ENCODE measurements at regions not wholly inside any gene's neighbourhood (a gene's known extent, or its start where the extent isn't known, plus 50 kb on each side); places are given as distances from the start of the nearest gene placed in this dataset.

GRCh38 chr18:78655921-78656320 is 323.7 kb upstream of the SALL3 start:
- DNase-seq (ENCODE audit: low spot score): no peak

GRCh38 chr18:78656346-78656925 is 323.2 kb upstream of the SALL3 start:
- DNase-seq (ENCODE audit: low spot score): no peak

DNA sequence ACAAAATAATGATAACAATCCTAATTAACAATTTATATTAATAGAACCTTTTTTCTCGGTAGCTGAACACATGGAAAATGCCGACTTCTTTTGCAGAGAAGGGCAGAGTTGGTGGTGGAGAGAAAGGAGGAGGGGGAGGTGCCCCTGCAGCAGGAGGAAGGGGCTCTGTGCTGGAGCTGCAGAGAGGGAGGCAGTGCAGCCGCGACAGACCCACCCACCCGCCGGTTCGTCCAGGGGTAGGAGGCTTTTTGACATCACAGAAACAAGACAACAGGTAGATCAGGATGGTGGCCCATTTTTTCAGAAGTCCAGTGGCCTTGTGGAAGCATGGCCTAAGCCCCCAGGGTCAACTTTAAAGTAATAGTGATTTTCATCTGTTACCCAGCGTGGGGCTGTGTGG is 321.1 kb upstream of the SALL3 start:
- no peak for DNase-seq (ENCODE audit: low spot score)

DNA sequence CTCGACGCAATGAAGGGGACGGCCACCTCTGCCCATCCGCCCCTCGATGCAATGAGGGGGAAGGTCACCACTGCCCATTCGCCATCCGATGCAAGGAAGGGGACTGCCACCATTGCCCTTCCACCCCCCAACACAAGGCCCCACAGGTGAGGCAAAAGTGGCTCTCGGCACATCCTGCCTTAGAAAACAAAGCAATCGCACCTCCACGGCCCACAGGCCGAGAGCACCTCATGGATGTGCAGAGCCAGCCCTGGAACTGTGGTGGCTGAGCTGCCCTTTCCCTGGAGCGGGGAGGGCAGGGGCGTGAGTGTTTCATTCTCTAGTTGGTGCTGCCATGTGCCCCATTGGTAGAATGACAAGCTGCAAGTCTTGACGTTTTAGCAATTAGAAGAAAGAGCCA is 320.6 kb upstream of the SALL3 start:
- no peak for DNase-seq (ENCODE audit: low spot score)

GRCh38 chr18:78659748-78660147 is 319.9 kb upstream of the SALL3 start:
- no peak for DNase-seq (ENCODE audit: low spot score)

GRCh38 chr18:78660311-78660710 is 319.3 kb upstream of the SALL3 start:
- DNase-seq (ENCODE audit: low spot score): no peak

GRCh38 chr18:78661316-78661715 is 318.3 kb upstream of the SALL3 start:
- DNase-seq (ENCODE audit: low spot score): no peak

GRCh38 chr18:78662879-78663278 is 316.7 kb upstream of the SALL3 start:
- DNase-seq (ENCODE audit: low spot score): no peak

DNA sequence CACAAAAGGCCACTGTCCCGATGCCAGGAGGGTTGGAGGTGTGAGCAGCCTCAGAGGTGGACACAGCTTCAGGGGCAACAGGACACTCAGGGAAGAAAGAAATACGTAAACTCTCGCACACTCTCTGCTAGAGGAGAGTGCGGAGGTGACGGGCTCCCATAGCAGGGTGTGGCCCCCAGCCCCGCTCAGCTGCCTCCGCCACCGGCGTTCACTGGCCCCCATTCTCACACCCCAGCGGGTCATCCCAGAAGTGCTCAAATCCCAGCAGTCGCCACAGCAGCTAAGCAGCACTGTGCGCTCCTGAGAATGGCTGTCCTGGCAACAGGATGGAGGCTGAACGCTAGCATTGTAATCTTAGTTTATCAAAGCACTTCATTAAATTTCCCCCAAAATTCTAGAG is 315.6 kb upstream of the SALL3 start:
- no peak for DNase-seq (ENCODE audit: low spot score)

DNA sequence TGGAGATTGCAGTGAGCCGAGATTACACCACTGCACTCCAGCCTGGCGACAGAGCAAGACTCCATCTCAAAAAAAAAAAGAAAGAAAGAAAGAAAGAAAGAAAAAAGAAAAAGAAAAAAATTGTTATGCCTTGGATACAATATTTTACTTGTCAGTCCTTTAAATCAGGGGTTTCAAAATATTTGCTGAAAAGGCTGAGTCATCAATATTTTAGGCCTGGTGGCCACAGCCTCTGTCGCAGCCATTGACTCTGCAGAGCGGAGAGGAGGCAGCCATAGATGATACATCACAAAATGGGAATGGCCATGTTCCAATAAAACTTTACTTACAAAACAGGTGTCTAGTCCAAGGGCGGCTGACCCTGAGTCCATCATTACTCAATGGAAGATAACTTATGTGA is 314.8 kb upstream of the SALL3 start:
- DNase-seq (ENCODE audit: low spot score): no peak

- DNase-seq (ENCODE audit: low spot score): no peak
These were observed 314.0 kb upstream of the SALL3 start for GRCh38 chr18:78665644-78666043.

- no peak for DNase-seq (ENCODE audit: low spot score)
These were observed 312.8 kb upstream of the SALL3 start for GRCh38 chr18:78666666-78667335.

- DNase-seq (ENCODE audit: low spot score): no peak
These were observed 308.7 kb upstream of the SALL3 start for GRCh38 chr18:78670778-78671391.

DNA sequence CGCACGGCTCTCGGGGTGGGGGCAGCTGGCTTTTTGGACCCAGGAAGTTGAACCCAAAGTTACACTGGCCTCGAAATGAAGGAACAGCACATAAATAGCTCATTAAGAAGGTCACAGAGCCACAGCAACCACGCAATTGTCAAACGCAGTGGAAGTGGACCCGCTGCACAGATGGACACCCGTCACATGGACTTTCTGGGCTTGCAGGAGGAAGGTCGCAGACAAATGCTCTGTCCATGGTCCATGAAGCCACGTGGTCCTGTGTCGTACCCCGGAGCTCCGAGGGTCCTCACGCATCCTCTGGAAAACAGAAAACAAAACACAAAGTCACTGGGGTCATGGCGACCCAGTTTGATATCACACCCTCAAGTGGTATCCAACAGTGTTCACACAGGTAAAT is 308.1 kb upstream of the SALL3 start:
- DNase-seq (ENCODE audit: low spot score): no peak

GRCh38 chr18:78672862-78673446 is 306.7 kb upstream of the SALL3 start:
- DNase-seq (ENCODE audit: low spot score): no peak

DNA sequence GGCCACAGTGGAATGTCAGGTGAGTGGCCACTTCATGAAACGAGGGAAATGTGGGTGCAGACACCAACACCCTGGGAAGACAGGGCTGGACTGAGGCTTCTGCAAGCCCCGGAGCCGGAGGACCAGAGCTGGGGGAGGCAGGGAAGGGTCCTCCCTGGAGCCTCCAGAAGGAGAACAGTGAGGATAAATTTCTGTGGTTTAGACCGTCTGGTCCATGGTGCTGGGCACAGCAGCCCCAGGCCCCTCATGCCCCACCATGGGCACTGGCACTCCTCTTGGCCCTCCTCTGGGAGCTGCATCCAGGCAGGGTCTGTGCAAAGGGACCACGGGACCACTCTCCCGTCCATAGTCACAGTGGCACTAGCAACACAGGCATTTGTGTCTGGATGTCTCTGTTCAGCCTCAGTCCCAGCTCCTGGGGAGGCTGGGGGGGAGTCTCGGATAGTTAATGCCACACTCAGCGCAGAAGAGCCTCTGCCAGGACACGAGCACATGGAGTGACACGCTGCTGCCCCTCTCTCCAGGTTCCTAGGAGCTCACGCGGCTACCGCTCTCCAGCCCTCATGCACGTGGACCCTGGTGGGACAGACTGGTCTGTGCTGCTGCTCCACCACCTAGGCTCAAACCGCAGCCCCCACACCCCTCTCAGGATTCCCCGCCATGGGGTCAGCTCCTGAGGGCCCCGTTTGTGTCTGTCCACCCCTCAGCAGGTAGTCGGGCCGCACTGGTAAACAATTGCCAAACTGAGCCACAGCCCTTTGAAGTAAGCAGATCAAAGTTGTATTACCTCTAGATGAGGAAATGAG is 305.9 kb upstream of the SALL3 start:
- DNase-seq (ENCODE audit: low spot score): no peak

DNA sequence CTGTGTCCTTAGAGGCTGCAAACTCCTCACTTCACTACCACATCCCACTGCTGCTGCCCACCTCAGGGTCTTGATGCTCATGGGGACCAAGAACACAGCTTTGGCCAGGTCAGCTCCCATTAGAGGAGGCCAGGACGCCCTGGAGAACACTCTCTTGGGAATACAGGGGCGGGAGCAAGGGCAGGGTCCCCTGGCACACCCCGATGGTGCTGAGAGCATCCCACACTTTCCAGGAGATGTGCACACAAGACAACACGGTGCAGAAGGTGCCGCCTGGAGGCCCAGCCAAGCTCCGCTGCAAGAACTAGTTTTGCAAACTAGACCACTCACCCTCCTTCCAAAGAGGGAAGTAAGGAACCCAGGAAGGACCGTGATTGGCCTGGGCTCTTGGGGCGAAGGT is 304.4 kb upstream of the SALL3 start:
- DNase-seq (ENCODE audit: low spot score): no peak

DNA sequence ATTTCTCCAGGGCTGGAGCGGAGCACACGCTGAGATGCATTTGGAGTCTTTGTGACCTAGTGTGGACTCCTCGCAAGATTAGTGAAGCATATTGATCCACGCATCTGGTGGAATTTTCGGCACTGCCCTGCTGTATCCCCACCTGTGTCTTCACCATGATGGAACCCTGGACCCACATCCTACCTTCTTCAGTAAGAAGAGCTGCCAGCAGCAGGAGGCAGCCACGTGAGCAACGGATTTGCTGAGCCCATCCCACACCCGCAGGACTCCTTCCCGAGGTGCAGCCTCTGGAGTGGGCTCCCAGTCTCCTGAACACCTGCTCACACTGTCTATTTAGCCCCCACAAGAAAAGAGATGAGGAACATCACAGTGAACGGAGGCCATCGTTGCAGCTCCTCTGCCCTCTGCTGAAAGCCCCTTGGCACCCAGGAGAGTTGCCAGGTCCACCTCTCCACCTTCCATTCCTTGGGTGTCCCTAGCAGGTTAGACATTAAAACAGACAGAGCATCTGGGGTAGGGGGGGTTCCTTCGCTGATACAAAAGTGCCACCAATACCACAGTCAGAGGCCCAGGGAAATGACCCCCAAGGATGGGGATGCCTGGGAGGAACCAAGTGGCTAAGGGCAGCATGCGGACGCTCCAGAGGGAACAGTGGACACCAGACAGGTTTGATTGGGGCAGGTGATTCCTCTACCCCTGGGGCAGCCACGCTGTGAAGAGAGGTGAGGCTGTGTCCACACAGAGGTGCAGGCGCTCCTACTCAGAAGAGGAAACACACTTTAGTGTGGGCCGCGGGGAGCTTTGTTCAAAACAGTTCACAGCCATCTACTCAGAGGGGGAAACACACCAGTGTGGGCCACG is 302.8 kb upstream of the SALL3 start:
- DNase-seq (ENCODE audit: low spot score): no peak

DNA sequence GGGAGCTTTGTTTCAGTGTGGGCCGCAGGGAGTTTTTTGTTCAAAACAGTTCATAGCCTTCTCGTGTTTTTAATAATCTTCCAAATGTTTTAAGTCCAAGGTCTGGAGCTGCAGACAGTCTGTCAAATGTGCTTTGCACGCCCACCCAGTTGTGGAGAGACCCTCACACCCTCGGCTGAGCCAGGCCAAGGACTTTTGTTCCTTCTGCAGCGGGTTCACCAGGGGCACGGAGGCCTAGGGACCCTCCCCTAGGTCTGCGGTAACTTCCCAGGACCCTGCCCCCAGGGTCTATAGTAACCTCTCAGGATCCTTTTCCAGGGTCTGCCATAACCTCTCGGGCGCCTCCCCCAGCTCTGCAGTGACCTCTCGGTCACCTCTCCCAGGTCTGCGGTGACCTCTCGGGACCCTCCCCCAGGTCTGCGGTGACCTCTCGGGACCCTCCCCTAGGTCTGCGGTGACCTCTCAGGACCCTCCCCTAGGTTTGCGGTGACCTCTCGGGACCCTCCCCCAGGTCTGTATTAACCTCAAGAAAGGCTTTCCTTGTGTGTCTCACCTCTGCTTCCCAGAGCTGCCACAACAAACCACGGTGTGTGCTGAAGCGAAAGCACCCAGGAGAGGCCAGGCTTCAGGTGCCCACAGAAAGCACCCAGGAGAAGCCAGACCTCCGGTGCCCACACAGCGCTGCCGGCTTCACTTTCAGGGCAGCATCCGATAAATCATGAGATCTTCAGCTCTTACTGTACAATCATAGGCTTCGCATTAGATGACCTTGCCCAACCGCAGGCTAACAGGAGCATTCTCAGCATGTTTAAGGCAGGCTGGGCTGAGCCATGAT is 301.9 kb upstream of the SALL3 start:
- no peak for DNase-seq (ENCODE audit: low spot score)

GRCh38 chr18:78678318-78678695 is 301.3 kb upstream of the SALL3 start:
- DNase-seq (ENCODE audit: low spot score): no peak

DNA sequence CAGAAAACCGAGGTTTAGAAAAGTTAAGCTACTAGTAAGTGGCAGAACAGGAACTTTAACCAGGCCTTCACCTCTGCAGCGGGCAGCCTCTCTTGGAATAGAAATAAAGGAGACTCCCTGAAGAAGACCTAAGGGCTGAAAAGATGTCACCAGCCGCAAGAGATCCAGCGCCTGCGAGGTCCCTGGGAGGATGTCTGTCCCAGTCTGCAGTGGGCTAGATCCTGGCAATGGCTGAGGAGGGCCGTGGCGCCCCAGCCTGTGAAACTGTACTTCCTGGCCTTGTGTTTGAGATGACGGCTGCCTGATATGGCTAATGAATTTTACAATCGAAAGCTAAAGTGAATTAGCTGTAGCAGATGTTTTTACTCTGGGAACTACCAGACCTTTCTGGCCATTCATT is 300.6 kb upstream of the SALL3 start:
- no peak for DNase-seq (ENCODE audit: low spot score)
